Activated CD4-positive, alpha-beta T cell treated with anti-CD3 and anti-CD28 coated beads, Interleukin-2, Interleukin-4, amounts not matched to agents 100 ng/mL and 50 ng/mL, durations not matched to agents 16 hours and 8 hours (primary cell): ENCODE measurements at regions not wholly inside any gene's neighbourhood (a gene's known extent, or its start where the extent isn't known, plus 50 kb on each side); places are given as distances from the start of the nearest gene placed in this dataset.
"Not testable (repeated sequence)": the region's sequence is repeated elsewhere in the genome, so short reads cannot be mapped to it uniquely, and the experiment has no call there.

Experiments
- DNase-seq: peaks from one replicate; pipeline ENCODE4 v3.0.0-alpha.2; 2020; ENCODE audit warnings: low spot score

- DNase-seq, result no peak
Observed at GRCh38 chr4:156401371-156401770, 447.7 kb upstream of the CTSO start.

- no peak for DNase-seq
Observed at GRCh38 chr4:156396534-156396933, 442.9 kb upstream of the CTSO start.

GRCh38 chr4:156391325-156391653 lies 437.6 kb upstream of the CTSO start:
- no peak for DNase-seq

GRCh38 chr4:156390599-156391324 lies 437.1 kb upstream of the CTSO start:
- no peak for DNase-seq

GRCh38 chr4:156388826-156389225 lies 435.2 kb upstream of the CTSO start:
- no peak for DNase-seq

- peak; percentile 1 for DNase-seq
Observed at GRCh38 chr4:156378033-156378665, 424.5 kb upstream of the CTSO start.

- DNase-seq, result no peak
Observed at GRCh38 chr4:156377036-156377710, 423.5 kb upstream of the CTSO start.

- no peak for DNase-seq
Observed at GRCh38 chr4:156374894-156375293, 421.2 kb upstream of the CTSO start.

GRCh38 chr4:156374069-156374468 lies 420.4 kb upstream of the CTSO start:
- DNase-seq, result no peak

- not testable (repeated sequence) for DNase-seq
Observed at GRCh38 chr4:156367502-156367901, 413.8 kb upstream of the CTSO start.

- no peak for DNase-seq
Observed at GRCh38 chr4:156362581-156362980, 408.9 kb upstream of the CTSO start.

GRCh38 chr4:156347412-156348075 lies 393.9 kb upstream of the CTSO start:
- no peak for DNase-seq

- DNase-seq, result no peak
Observed at GRCh38 chr4:156346959-156347385, 393.3 kb upstream of the CTSO start.

- no peak for DNase-seq
Observed at GRCh38 chr4:156344397-156344796, 390.7 kb upstream of the CTSO start.

GRCh38 chr4:156336511-156336910 lies 382.8 kb upstream of the CTSO start:
- DNase-seq, result no peak

GRCh38 chr4:156335721-156336120 lies 382.1 kb upstream of the CTSO start:
- no peak for DNase-seq

GRCh38 chr4:156330436-156331031 lies 376.9 kb upstream of the CTSO start:
- DNase-seq, result no peak

- no peak for DNase-seq
Observed at GRCh38 chr4:156329779-156330178, 376.1 kb upstream of the CTSO start.

- DNase-seq, result no peak
Observed at GRCh38 chr4:156328882-156329281, 375.2 kb upstream of the CTSO start.

- DNase-seq, result no peak
Observed at GRCh38 chr4:156326246-156326645, 372.6 kb upstream of the CTSO start.

- no peak for DNase-seq
Observed at GRCh38 chr4:156322592-156322991, 368.9 kb upstream of the CTSO start.

- DNase-seq, result no peak
Observed at GRCh38 chr4:156321203-156321602, 367.5 kb upstream of the CTSO start.
